MM.1S (cell line): ENCODE measurements at regions not wholly inside any gene's neighbourhood (a gene's known extent, or its start where the extent isn't known, plus 50 kb on each side); places are given as distances from the start of the nearest gene placed in this dataset.

Source experiments
- DNase-seq: peaks from one replicate; pipeline ENCODE4 v3.0.0-alpha.2; 2015
- H2AFZ ChIP-seq: fragments of 300-600 bp; sonication (generic); 2 replicates; pipeline ENCODE4 v1.6.0; 2016; ENCODE audit warnings: antibody characterized with exemption, low read length
- H3F3A ChIP-seq: fragments of 300-600 bp; sonication (generic); 2 replicates; pipeline ENCODE4 v1.6.1; 2016; ENCODE audit warnings: mild to moderate bottlenecking, antibody characterized with exemption, low read length, moderate library complexity, mixed read lengths; ENCODE audit not compliant: insufficient read depth
- H3K27ac ChIP-seq: fragments of 300-600 bp; sonication (generic); 2 replicates; pipeline ENCODE4 v1.5.1; 2016; ENCODE audit warnings: mild to moderate bottlenecking, low read length
- H3K27me3 ChIP-seq: fragments of 300-600 bp; sonication (generic); replicated peaks from 2 replicates; pipeline ENCODE4 v1.6.0; 2016; ENCODE audit warnings: low read length; ENCODE audit not compliant: insufficient read depth
- H3K36me3 ChIP-seq: fragments of 300-600 bp; sonication (generic); replicated peaks from 2 replicates; pipeline ENCODE4 v1.6.1; 2016; ENCODE audit warnings: mild to moderate bottlenecking, low read length, mixed read lengths; ENCODE audit not compliant: insufficient read depth
- H3K4me1 ChIP-seq: fragments of 300-600 bp; sonication (generic); 2 replicates; pipeline ENCODE4 v1.6.1; 2016; ENCODE audit warnings: low read length, mixed read lengths
- H3K4me2 ChIP-seq: fragments of 300-600 bp; sonication (generic); 2 replicates; pipeline ENCODE4 v1.6.0; 2016; ENCODE audit warnings: low read depth, low read length
- H3K4me3 ChIP-seq: fragments of 300-600 bp; sonication (generic); 2 replicates; pipeline ENCODE4 v1.5.1; 2016; ENCODE audit warnings: low read length, mixed read lengths
- H3K79me2 ChIP-seq: fragments of 300-600 bp; sonication (generic); 2 replicates; pipeline ENCODE4 v1.6.1; 2016; ENCODE audit warnings: mixed run types, low read length, mixed read lengths
- H3K9ac ChIP-seq: fragments of 300-600 bp; sonication (generic); 2 replicates; pipeline ENCODE4 v1.6.1; 2016; ENCODE audit warnings: low read length, mixed read lengths
- H3K9me2 ChIP-seq: fragments of 300-600 bp; sonication (generic); replicated peaks from 2 replicates; pipeline ENCODE4 v1.6.1; 2016; ENCODE audit warnings: mild to moderate bottlenecking, low read length, mixed read lengths; ENCODE audit not compliant: insufficient read depth
- H3K9me3 ChIP-seq: fragments of 300-600 bp; sonication (generic); replicated peaks from 2 replicates; pipeline ENCODE4 v1.6.1; 2016; ENCODE audit warnings: mild to moderate bottlenecking, low read length, mixed read lengths; ENCODE audit not compliant: insufficient read depth
- H4K20me1 ChIP-seq: fragments of 300-600 bp; sonication (generic); 2 replicates; pipeline ENCODE4 v1.6.1; 2016; ENCODE audit warnings: mild to moderate bottlenecking, low read length, moderate library complexity, mixed read lengths; ENCODE audit not compliant: insufficient read depth
- CTCF ChIP-seq: fragments of 300-600 bp; sonication (generic); IDR thresholded peaks from 2 replicates; pipeline ENCODE4 v1.5.1; 2016; ENCODE audit warnings: antibody characterized with exemption, low read length, mixed read lengths
- EZH2 ChIP-seq: fragments of 300-600 bp; sonication (generic); optimal IDR thresholded peaks from 2 replicates; pipeline ENCODE3; 2017; ENCODE audit warnings: low read depth, mild to moderate bottlenecking, antibody characterized with exemption, low read length, mixed read lengths
- EZH2phosphoT487 ChIP-seq: fragments of 300-600 bp; sonication (generic); IDR thresholded peaks from 2 replicates; pipeline ENCODE4 v1.6.1; 2018; ENCODE audit warnings: antibody characterized with exemption, low read length

DNA sequence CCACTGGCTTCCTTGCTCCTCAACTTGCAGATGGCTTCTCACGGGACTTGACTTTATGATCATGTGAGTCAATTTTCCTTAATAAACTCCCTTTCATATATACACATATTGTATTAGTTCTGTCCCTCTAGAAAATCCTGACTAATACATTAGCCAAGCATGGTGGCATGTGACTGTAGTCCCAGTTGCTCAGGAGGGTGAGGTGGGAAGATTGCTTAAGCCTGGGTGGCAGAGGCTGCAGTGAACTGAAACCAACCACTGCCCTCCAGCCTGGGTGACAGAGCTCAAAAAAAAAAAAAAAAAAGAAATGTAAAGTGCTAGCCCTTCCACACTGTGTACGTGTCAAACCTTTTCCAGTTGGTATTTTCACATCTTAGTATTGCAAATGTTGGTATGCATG is 857.0 kb downstream of the LTN1 start:
- Histone ChIP-seq H3K36me3 (no peaks in the 10 kb centered on the region), H3K9ac (no peak overlapping the region), H3K4me1 (no peaks in the 10 kb centered on the region), H3K79me2 (no peaks in the 10 kb centered on the region), H3K4me2 (no peak overlapping the region), H3K4me3 (no peak overlapping the region), H3K9me2 (no peaks in the 10 kb centered on the region), H3K27me3 (no peaks in the 10 kb centered on the region), H3K27ac (no peak overlapping the region), H2AFZ (no peak overlapping the region), H3K9me3 (no peaks in the 10 kb centered on the region), H4K20me1 (no peaks in the 10 kb centered on the region), H3F3A (no peaks in the 10 kb centered on the region)
- TF ChIP-seq EZH2phosphoT487 = no peak
- no peak for TF ChIP-seq EZH2
- TF ChIP-seq CTCF = no peak
- DNase-seq = no peak

GRCh38 chr21:28133116-28133515 is 859.6 kb downstream of the LTN1 start:
- Histone ChIP-seq H3K4me3 (no peak overlapping the region), H3K36me3 (no peaks in the 10 kb centered on the region), H3F3A (no peaks in the 10 kb centered on the region), H2AFZ (no peak overlapping the region), H3K4me1 (no peaks in the 10 kb centered on the region), H3K79me2 (no peaks in the 10 kb centered on the region), H3K27ac (no peak overlapping the region), H3K4me2 (no peak overlapping the region), H3K27me3 (no peaks in the 10 kb centered on the region), H3K9ac (no peak overlapping the region), H3K9me2 (no peaks in the 10 kb centered on the region), H4K20me1 (no peaks in the 10 kb centered on the region), H3K9me3 (no peaks in the 10 kb centered on the region)
- TF ChIP-seq CTCF (no peak), EZH2phosphoT487 (no peak)
- no peak for DNase-seq

GRCh38 chr21:28132713-28133112 is 860.0 kb downstream of the LTN1 start:
- Histone ChIP-seq H2AFZ (no peak overlapping the region), H3K27ac (no peak overlapping the region), H3K27me3 (no peaks in the 10 kb centered on the region), H3K4me2 (no peak overlapping the region), H3K4me1 (no peaks in the 10 kb centered on the region), H3K79me2 (no peaks in the 10 kb centered on the region), H3K9me3 (no peaks in the 10 kb centered on the region), H3K4me3 (no peak overlapping the region), H3F3A (no peaks in the 10 kb centered on the region), H3K9me2 (no peaks in the 10 kb centered on the region), H3K36me3 (no peaks in the 10 kb centered on the region), H4K20me1 (no peaks in the 10 kb centered on the region), H3K9ac (no peak overlapping the region)
- DNase-seq = no peak
- TF ChIP-seq CTCF (no peak), EZH2 (no peak), EZH2phosphoT487 (no peak)
